ENCODE measurements at regions not wholly inside any gene's neighbourhood (a gene's known extent, or its start where the extent isn't known, plus 50 kb on each side); places are given as distances from the start of the nearest gene placed in this dataset.

DNA sequence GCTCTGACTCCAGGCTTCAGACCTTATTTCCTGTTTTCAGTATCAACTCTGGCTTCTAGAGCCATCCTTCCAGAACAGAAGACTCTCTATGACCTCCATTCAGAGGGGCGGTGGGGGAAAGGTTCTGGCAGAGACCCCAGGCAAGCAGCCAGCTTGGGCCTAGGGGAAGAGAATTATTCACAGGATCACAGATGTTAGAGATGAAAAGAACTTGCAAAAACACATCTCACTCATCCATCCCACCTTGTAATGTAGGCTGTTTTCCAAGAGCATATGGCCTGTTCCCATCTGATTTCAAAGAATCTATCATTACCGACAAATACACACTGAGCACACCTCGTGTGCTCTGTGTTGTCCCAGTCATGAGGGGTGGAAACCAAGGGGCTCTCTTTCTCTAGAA lies 131.9 kb downstream of the GRIN2B start:
- TF ChIP-seq POLR2A (IDR thresholded peaks at IDR 0.05; ENCODE audit: low read length) (no peak), GATA1 (IDR thresholded peaks at IDR 0.05; ENCODE audit: low read depth, low read length) (no peak)

Measured in erythroblast (primary cell).